Transverse colon (tissue), 4 donors: ENCODE measurements at regions not wholly inside any gene's neighbourhood (a gene's known extent, or its start where the extent isn't known, plus 50 kb on each side); places are given as distances from the start of the nearest gene placed in this dataset.

Experiments
- DNase-seq: peaks from one replicate; pipeline ENCODE4 v3.0.0-alpha.2; 2019
- H3K27ac ChIP-seq, 4 donors: fragments of 200-600 bp; sonication (generic); 2 replicates each; pipeline ENCODE4 v1.5.1; 2016 to 2018; ENCODE audit warnings: inconsistent platforms in 4 of 4
- H3K27me3 ChIP-seq: fragments of 200-600 bp; sonication (generic); 2 replicates; pipeline ENCODE4 v1.5.1; 2017; ENCODE audit warnings: inconsistent platforms
- H3K36me3 ChIP-seq, 4 donors: fragments of 200-600 bp; sonication (generic); 2 replicates each; pipeline ENCODE4 v1.5.1; 2017 to 2019; ENCODE audit warnings: inconsistent platforms in 4 of 4
- H3K4me1 ChIP-seq, 4 donors: fragments of 200-600 bp; sonication (generic); 2 replicates each; pipeline ENCODE4 v1.5.1; 2017 to 2020; ENCODE audit warnings: inconsistent platforms in 4 of 4
- H3K4me3 ChIP-seq, 4 donors: fragments of 200-600 bp; sonication (generic); 1 replicate in 1 of 4; 2 replicates in 3 of 4; pipeline versions ENCODE4 v1.5.1 to v1.6.1; 2017 to 2019; ENCODE audit warnings: inconsistent platforms in 4 of 4
- H3K9me3 ChIP-seq, 2 donors: fragments of 200-600 bp; sonication (generic); 2 replicates each; pipeline ENCODE4 v1.5.1; 2017 to 2019; ENCODE audit warnings: inconsistent platforms in 2 of 2
- CTCF ChIP-seq, 5 experiments: fragments of 200-600 bp in 3 of 5; fragments of 450-650 bp in 2 of 5; sonication (generic) in 3 of 5; IDR thresholded peaks; 1 replicate in 2 of 5; 2 replicates in 3 of 5; pipeline ENCODE4 v1.5.1; 2016 to 2017; ENCODE audit warnings: antibody characterized with exemption in 5 of 5, inconsistent platforms in 3 of 5, mild to moderate bottlenecking in 2 of 5, moderate library complexity in 1 of 5
- EP300 ChIP-seq: sonication (generic); formaldehyde crosslinking; IDR thresholded peaks from one replicate; pipeline ENCODE4 v1.6.1; 2017; ENCODE audit warnings: antibody characterized with exemption, low read depth
- POLR2A ChIP-seq: fragments of 450-650 bp; IDR thresholded peaks from one replicate; pipeline ENCODE4 v1.6.1; 2016; ENCODE audit warnings: antibody characterized with exemption, mild to moderate bottlenecking, moderate library complexity
- POLR2AphosphoS5 ChIP-seq, 3 donors: sonication (generic); formaldehyde crosslinking; IDR thresholded peaks; one replicate each; pipeline ENCODE4 v1.6.1; 2016; ENCODE audit warnings: antibody characterized with exemption in 3 of 3
- WGBS, 2 donors: methylation state at CpG; one replicate each; pipeline ENCODE4 v1.1.5; 2018; ENCODE audit warnings: low coverage in 1 of 2; 5-methylcytosine and 5-hydroxymethylcytosine counted together
- in situ Hi-C, 4 donors: fragments of 200-750 bp; cut with MboI; loops; one replicate each; pipeline versions ENCODE4 v1.15.0 to v1.15.1; 2017; ENCODE audit warnings: low sequenced_read_pairs in 3 of 4, low pct_ligation_motif_present in 1 of 4, low pct_unique_long_range_greater_than_20kb in 1 of 4
- intact Hi-C: fragments of 100-400 bp; cut with DNase I; formaldehyde crosslinking; loops from one replicate; pipeline ENCODE4 v1.15.1; 2023; ENCODE audit warnings: low total_unique reads

GRCh38 chr1:157367091-157367739 is 185.1 kb downstream of the FCRL5 start:
- in situ Hi-C loops (no loop called here), intact Hi-C loops (loop anchor here (5.0 kb wide), 1 partner anchor 125 kb away; no protein-coding TSS in a partner anchor)
- TF ChIP-seq CTCF (IDR thresholded peaks at IDR 0.05) (no peak), EP300 (no peak), POLR2AphosphoS5 (IDR thresholded peaks at IDR 0.05) (no peak), POLR2A (no peak)
- peaks cover 0 to 43% (median 17%) of the 10 kb centered on the region in 4 donors for H3K4me1 ChIP-seq
- H3K27me3 ChIP-seq = no peaks in the 10 kb centered on the region
- no peak for DNase-seq
- H3K27ac ChIP-seq = no peak overlapping the region
- no peaks in the 10 kb centered on the region for H3K9me3 ChIP-seq
- no peak overlapping the region for H3K4me3 ChIP-seq
- no peaks in the 10 kb centered on the region for H3K36me3 ChIP-seq
- WGBS, 2 donors = 45 to 60% methylated on average over 2 to 3 of the region's 3 CpGs

GRCh38 chr1:157364612-157365011 is 187.7 kb downstream of the FCRL5 start:
- no peak overlapping the region for H3K27ac ChIP-seq
- in situ Hi-C loops = no loop called here
- intact Hi-C loops = loop anchor here (5.0 kb wide), 1 partner anchor 128 kb away; no protein-coding TSS in a partner anchor

GRCh38 chr1:157363660-157364140 is 188.6 kb downstream of the FCRL5 start:
- H3K27ac ChIP-seq = no peak overlapping the region
- H3K4me3 ChIP-seq = no peak overlapping the region
- H3K27me3 ChIP-seq = no peaks in the 10 kb centered on the region
- H3K9me3 ChIP-seq = no peaks in the 10 kb centered on the region
- peak; percentile 37 to 66 (median 58) for TF ChIP-seq CTCF (IDR thresholded peaks at IDR 0.05)
- no peak for TF ChIP-seq POLR2A
- 78% methylated on average over 7 of the region's 7 CpGs; no CpG with 5 or more reads in 1 of the 2 donors for WGBS, 2 donors
- H3K36me3 ChIP-seq = no peaks in the 10 kb centered on the region
- H3K4me1 ChIP-seq = peaks cover 0 to 37% (median 20%) of the 10 kb centered on the region in 4 donors
- peak; percentile 45 for DNase-seq
- in situ Hi-C loops = no loop called here
- intact Hi-C loops = no loop called here

More at GRCh38 chr1:157364612-157365011, 187.7 kb downstream of the FCRL5 start:
- TF ChIP-seq POLR2AphosphoS5 (IDR thresholded peaks at IDR 0.05) (no peak), POLR2A (no peak), CTCF (IDR thresholded peaks at IDR 0.05) (no peak), EP300 (no peak)
- Histone ChIP-seq H3K36me3 (no peaks in the 10 kb centered on the region), H3K9me3 (no peaks in the 10 kb centered on the region), H3K27me3 (no peaks in the 10 kb centered on the region), H3K4me1 (peaks cover 0 to 46% (median 16%) of the 10 kb centered on the region in 4 donors), H3K4me3 (no peak overlapping the region)
- WGBS, 2 donors = 91% methylated on average over 3 of the region's 3 CpGs; no CpG with 5 or more reads in 1 of the 2 donors
- no peak for DNase-seq

- in situ Hi-C loops = no loop called here
- intact Hi-C loops = no loop called here
Measured at GRCh38 chr1:157360023-157360390, 192.3 kb downstream of the FCRL5 start.

More at GRCh38 chr1:157360023-157360390, 192.3 kb downstream of the FCRL5 start:
- Histone ChIP-seq H3K9me3 (no peaks in the 10 kb centered on the region), H3K4me1 (peaks cover 0 to 18% (median 3%) of the 10 kb centered on the region in 4 donors), H3K4me3 (no peak overlapping the region), H3K36me3 (no peaks in the 10 kb centered on the region), H3K27ac (peak overlapping the region in 1 of 4 donors; percentile 75), H3K27me3 (no peaks in the 10 kb centered on the region)
- TF ChIP-seq POLR2A (no peak), EP300 (no peak)
- no peak for DNase-seq
